WERI-Rb-1 (cell line): ENCODE measurements at regions not wholly inside any gene's neighbourhood (a gene's known extent, or its start where the extent isn't known, plus 50 kb on each side); places are given as distances from the start of the nearest gene placed in this dataset.
"Not testable (repeated sequence)": the region's sequence is repeated elsewhere in the genome, so short reads cannot be mapped to it uniquely, and the experiment has no call there.

ENCODE experiments used
- DNase-seq: peaks from one replicate; pipeline ENCODE4 v3.0.0-alpha.2; 2020
- H3K27ac ChIP-seq: fragments of 250-450 bp; sonication (Bioruptor Pico); 2 replicates; pipeline ENCODE4 v1.5.1; 2020; ENCODE audit warnings: mild to moderate bottlenecking, moderate library complexity
- H3K27me3 ChIP-seq: fragments of 250-450 bp; sonication (Bioruptor Pico); 2 replicates; pipeline ENCODE4 v1.5.1; 2021; ENCODE audit warnings: mild to moderate bottlenecking, low read depth, moderate library complexity; ENCODE audit not compliant: insufficient read depth, severe bottlenecking
- H3K36me3 ChIP-seq: fragments of 250-450 bp; sonication (Bioruptor Pico); 2 replicates; pipeline ENCODE4 v1.5.1; 2020; ENCODE audit warnings: mild to moderate bottlenecking, moderate library complexity
- H3K4me3 ChIP-seq: 2 replicates; pipeline ENCODE4 v1.5.1; 2011; ENCODE audit warnings: low read depth, mild to moderate bottlenecking, control low read depth, low read length
- H3K9me3 ChIP-seq: fragments of 250-450 bp; sonication (Bioruptor Pico); 2 replicates; pipeline ENCODE4 v1.5.1; 2021; ENCODE audit warnings: mild to moderate bottlenecking, moderate library complexity; ENCODE audit not compliant: severe bottlenecking
- CTCF ChIP-seq: IDR thresholded peaks from 2 replicates; pipeline ENCODE4 v1.5.1; 2011; ENCODE audit warnings: low read depth, mild to moderate bottlenecking, control low read depth, inconsistent platforms, low read length

- TF ChIP-seq CTCF: no peak
- no peaks in the 10 kb centered on the region for H3K27me3 ChIP-seq
These were observed 354.6 kb downstream of the SFMBT2 start for GRCh38 chr10:7056216-7056615.

GRCh38 chr10:7054915-7055314 is 355.9 kb downstream of the SFMBT2 start:
- Histone ChIP-seq H3K4me3 (no peak overlapping the region), H3K27me3 (no peaks in the 10 kb centered on the region), H3K9me3 (no peaks in the 10 kb centered on the region), H3K36me3 (no peaks in the 10 kb centered on the region), H3K27ac (no peak overlapping the region)
- no peak for DNase-seq
- no peak for TF ChIP-seq CTCF

More at GRCh38 chr10:7056216-7056615, 354.6 kb downstream of the SFMBT2 start:
- H3K4me3 ChIP-seq: no peak overlapping the region
- H3K36me3 ChIP-seq: no peaks in the 10 kb centered on the region
- no peak overlapping the region for H3K27ac ChIP-seq
- DNase-seq: no peak
- H3K9me3 ChIP-seq: no peaks in the 10 kb centered on the region

- no peak for DNase-seq
- H3K4me3 ChIP-seq: no peak overlapping the region
- H3K27me3 ChIP-seq: no peaks in the 10 kb centered on the region
- no peaks in the 10 kb centered on the region for H3K9me3 ChIP-seq
- no peak for TF ChIP-seq CTCF
- H3K27ac ChIP-seq: no peak overlapping the region
- no peaks in the 10 kb centered on the region for H3K36me3 ChIP-seq
These were observed 357.6 kb downstream of the SFMBT2 start for GRCh38 chr10:7053195-7053594.

GRCh38 chr10:7050024-7050423 is 360.8 kb downstream of the SFMBT2 start:
- not testable (repeated sequence) for H3K36me3 ChIP-seq, H3K27me3 ChIP-seq, H3K27ac ChIP-seq, H3K9me3 ChIP-seq, H3K4me3 ChIP-seq, DNase-seq

GRCh38 chr10:7048061-7048460 is 362.8 kb downstream of the SFMBT2 start:
- no peak overlapping the region for H3K27ac ChIP-seq
- no peak for DNase-seq
- H3K9me3 ChIP-seq: no peaks in the 10 kb centered on the region
- no peak overlapping the region for H3K4me3 ChIP-seq
- no peaks in the 10 kb centered on the region for H3K27me3 ChIP-seq
- no peak for TF ChIP-seq CTCF
- no peaks in the 10 kb centered on the region for H3K36me3 ChIP-seq

GRCh38 chr10:7046615-7047014 is 364.2 kb downstream of the SFMBT2 start:
- no peaks in the 10 kb centered on the region for H3K27me3 ChIP-seq
- DNase-seq: no peak
- no peak overlapping the region for H3K27ac ChIP-seq

More at GRCh38 chr10:7046615-7047014, 364.2 kb downstream of the SFMBT2 start:
- no peaks in the 10 kb centered on the region for H3K36me3 ChIP-seq
- no peaks in the 10 kb centered on the region for H3K9me3 ChIP-seq
- no peak overlapping the region for H3K4me3 ChIP-seq
- no peak for TF ChIP-seq CTCF
